ENCODE measurements at regions not wholly inside any gene's neighbourhood (a gene's known extent, or its start where the extent isn't known, plus 50 kb on each side); places are given as distances from the start of the nearest gene placed in this dataset.

DNA sequence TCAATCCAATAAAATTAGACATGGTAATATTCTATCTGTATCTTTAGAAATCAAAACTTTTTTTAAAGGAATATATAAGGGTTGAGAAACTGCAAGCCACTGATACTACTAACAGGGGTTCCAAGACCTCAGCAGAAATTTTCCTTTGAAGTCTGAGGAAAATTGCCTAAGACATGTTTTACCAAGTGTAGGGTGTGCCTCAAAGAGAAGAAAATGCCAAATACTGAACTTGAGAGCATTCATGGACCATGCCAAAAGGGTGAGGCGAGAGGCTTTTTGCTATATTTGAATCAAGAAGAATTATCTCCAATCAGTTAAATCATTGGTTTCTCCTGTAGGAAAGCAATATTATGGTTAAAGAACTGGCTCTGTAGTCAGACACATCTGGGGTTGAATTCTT is 207.9 kb upstream of the B3GALT2 start:
- Histone ChIP-seq H3K4me3 (no peak overlapping the region), H2AFZ (ENCODE audit: control insufficient read depth, low read depth, low read length) (no peak overlapping the region), H4K20me1 (ENCODE audit: control insufficient read depth, insufficient read depth) (no peaks in the 10 kb centered on the region), H3K79me2 (ENCODE audit: control insufficient read depth, insufficient read depth, low read length) (no peaks in the 10 kb centered on the region), H3K4me2 (ENCODE audit: control insufficient read depth, insufficient read depth) (no peak overlapping the region), H3K27ac (ENCODE audit: control insufficient read depth, insufficient read depth) (no peak overlapping the region), H3K9ac (ENCODE audit: control insufficient read depth, insufficient read depth, low read length) (no peak overlapping the region), H3K36me3 (ENCODE audit: control insufficient read depth in 2 of 2, insufficient read depth in 2 of 2, low read length in 1 of 2) (no peaks in the 10 kb centered on the region), H3K27me3 (replicated peaks in 1 of 2; ENCODE audit: control insufficient read depth in 2 of 2, insufficient read depth in 2 of 2, low read length in 1 of 2) (no peaks in the 10 kb centered on the region), H3K9me3 (replicated peaks; ENCODE audit: control insufficient read depth, insufficient read depth, low read length) (no peaks in the 10 kb centered on the region), H3K4me1 (ENCODE audit: control insufficient read depth, insufficient read depth, low read length) (no peaks in the 10 kb centered on the region)
- TF ChIP-seq IKZF2 (IDR thresholded peaks at IDR 0.05) (no peak), NFIC (IDR thresholded peaks at IDR 0.05; ENCODE audit: low read depth, low read length) (no peak), CHD2 (IDR thresholded peaks at IDR 0.05; ENCODE audit: borderline replicate concordance, low read depth, low read length) (no peak), EED (IDR thresholded peaks at IDR 0.05; ENCODE audit: low read depth) (no peak), SMARCA5 (IDR thresholded peaks at IDR 0.05) (no peak), NR2C2 (IDR thresholded peaks at IDR 0.05; ENCODE audit: borderline replicate concordance, control insufficient read depth, insufficient read length, low read depth) (no peak), SUPT20H (IDR thresholded peaks at IDR 0.05; ENCODE audit: borderline replicate concordance, control insufficient read depth, low read depth, low read length) (no peak), MYC (IDR thresholded peaks at IDR 0.05; ENCODE audit: insufficient read depth, insufficient read length, insufficient replicate concordance, low read length, severe bottlenecking) (no peak)
- TF ChIP-seq, protein P1, sequence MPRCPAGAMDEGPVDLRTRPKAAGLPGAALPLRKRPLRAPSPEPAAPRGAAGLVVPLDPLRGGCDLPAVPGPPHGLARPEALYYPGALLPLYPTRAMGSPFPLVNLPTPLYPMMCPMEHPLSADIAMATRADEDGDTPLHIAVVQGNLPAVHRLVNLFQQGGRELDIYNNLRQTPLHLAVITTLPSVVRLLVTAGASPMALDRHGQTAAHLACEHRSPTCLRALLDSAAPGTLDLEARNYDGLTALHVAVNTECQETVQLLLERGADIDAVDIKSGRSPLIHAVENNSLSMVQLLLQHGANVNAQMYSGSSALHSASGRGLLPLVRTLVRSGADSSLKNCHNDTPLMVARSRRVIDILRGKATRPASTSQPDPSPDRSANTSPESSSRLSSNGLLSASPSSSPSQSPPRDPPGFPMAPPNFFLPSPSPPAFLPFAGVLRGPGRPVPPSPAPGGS (IDR thresholded peaks at IDR 0.05; ENCODE audit: borderline replicate concordance, insufficient read depth, low read depth, low read length, poor library complexity, severe bottlenecking) = no peak
- TF ChIP-seq, protein P2, sequence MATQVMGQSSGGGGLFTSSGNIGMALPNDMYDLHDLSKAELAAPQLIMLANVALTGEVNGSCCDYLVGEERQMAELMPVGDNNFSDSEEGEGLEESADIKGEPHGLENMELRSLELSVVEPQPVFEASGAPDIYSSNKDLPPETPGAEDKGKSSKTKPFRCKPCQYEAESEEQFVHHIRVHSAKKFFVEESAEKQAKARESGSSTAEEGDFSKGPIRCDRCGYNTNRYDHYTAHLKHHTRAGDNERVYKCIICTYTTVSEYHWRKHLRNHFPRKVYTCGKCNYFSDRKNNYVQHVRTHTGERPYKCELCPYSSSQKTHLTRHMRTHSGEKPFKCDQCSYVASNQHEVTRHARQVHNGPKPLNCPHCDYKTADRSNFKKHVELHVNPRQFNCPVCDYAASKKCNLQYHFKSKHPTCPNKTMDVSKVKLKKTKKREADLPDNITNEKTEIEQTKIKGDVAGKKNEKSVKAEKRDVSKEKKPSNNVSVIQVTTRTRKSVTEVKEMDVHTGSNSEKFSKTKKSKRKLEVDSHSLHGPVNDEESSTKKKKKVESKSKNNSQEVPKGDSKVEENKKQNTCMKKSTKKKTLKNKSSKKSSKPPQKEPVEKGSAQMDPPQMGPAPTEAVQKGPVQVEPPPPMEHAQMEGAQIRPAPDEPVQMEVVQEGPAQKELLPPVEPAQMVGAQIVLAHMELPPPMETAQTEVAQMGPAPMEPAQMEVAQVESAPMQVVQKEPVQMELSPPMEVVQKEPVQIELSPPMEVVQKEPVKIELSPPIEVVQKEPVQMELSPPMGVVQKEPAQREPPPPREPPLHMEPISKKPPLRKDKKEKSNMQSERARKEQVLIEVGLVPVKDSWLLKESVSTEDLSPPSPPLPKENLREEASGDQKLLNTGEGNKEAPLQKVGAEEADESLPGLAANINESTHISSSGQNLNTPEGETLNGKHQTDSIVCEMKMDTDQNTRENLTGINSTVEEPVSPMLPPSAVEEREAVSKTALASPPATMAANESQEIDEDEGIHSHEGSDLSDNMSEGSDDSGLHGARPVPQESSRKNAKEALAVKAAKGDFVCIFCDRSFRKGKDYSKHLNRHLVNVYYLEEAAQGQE (IDR thresholded peaks at IDR 0.05; ENCODE audit: low read depth, low read length) = no peak
- intact Hi-C loops (cut with micrococcal nuclease; ENCODE audit: unreplicated experiment) = no loop called here
- CTCF ChIA-PET = no interaction called here
- WGBS (ENCODE audit: insufficient coverage, insufficient replicate concordance, low lambda C conversion rate, missing lambda C conversion rate) = 29% methylated on average over 1 of the region's 1 CpG
- BruUV-seq (replicated peaks) = no TSS peak
- no peak for DNase-seq (ENCODE audit: low read depth, low spot score)
- ATAC-seq = no peak
- RAD21 ChIA-PET (ENCODE audit: unreplicated experiment) = no interaction called here
- in situ Hi-C loops (cut with MboI) = no loop called here
- POLR2A ChIA-PET = no interaction called here
- SMC1A ChIA-PET (ENCODE audit: uncharacterized antibody, unreplicated experiment) = no interaction called here
- FAIRE-seq = no peak
